Osteocyte (in vitro differentiated cells): ENCODE measurements at regions not wholly inside any gene's neighbourhood (a gene's known extent, or its start where the extent isn't known, plus 50 kb on each side); places are given as distances from the start of the nearest gene placed in this dataset.

Source experiments
- DNase-seq: peaks from one replicate; pipeline ENCODE4 v3.0.0; 2021; ENCODE audit warnings: mixed read lengths; ENCODE audit not compliant: unreplicated experiment; ENCODE audit errors: extremely low spot score
- H3K27ac Mint-ChIP-seq: one replicate; pipeline ENCODE4 v1.8.0; 2021; ENCODE audit warnings: mild to moderate bottlenecking, mixed read lengths; ENCODE audit not compliant: unreplicated experiment
- H3K27me3 Mint-ChIP-seq: one replicate; pipeline ENCODE4 v1.8.0; 2021; ENCODE audit warnings: mixed read lengths; ENCODE audit not compliant: unreplicated experiment
- H3K36me3 Mint-ChIP-seq: one replicate; pipeline ENCODE4 v1.8.0; 2021; ENCODE audit warnings: mixed read lengths; ENCODE audit not compliant: unreplicated experiment
- H3K4me1 Mint-ChIP-seq: one replicate; pipeline ENCODE4 v1.8.0; 2021; ENCODE audit warnings: mixed read lengths; ENCODE audit not compliant: unreplicated experiment
- H3K4me3 Mint-ChIP-seq: one replicate; pipeline ENCODE4 v1.8.0; 2021; ENCODE audit warnings: mild to moderate bottlenecking, moderate library complexity, mixed read lengths; ENCODE audit not compliant: unreplicated experiment
- H3K9me3 Mint-ChIP-seq: one replicate; pipeline ENCODE4 v1.8.0; 2021; ENCODE audit warnings: mixed read lengths; ENCODE audit not compliant: unreplicated experiment
- CTCF ChIP-seq: fragments of 200-600 bp; sonication (generic); IDR thresholded peaks from 2 replicates; pipeline ENCODE4 v1.5.0; 2021; ENCODE audit warnings: antibody characterized with exemption, mild to moderate bottlenecking, moderate library complexity

- Mint-ChIP-seq H3K9me3 (peaks cover 7% of the 10 kb centered on the region), H3K36me3 (no peaks in the 10 kb centered on the region), H3K4me3 (no peak overlapping the region), H3K27me3 (peaks cover 11% of the 10 kb centered on the region), H3K27ac (no peak overlapping the region), H3K4me1 (no peaks in the 10 kb centered on the region)
- no peak for DNase-seq
- no peak for TF ChIP-seq CTCF
These were observed 402.3 kb upstream of the ADAMTS16 start for GRCh38 chr5:4737868-4738267.

- no peak for TF ChIP-seq CTCF
- H3K9me3 Mint-ChIP-seq, result peaks cover 7% of the 10 kb centered on the region
These were observed 401.8 kb upstream of the ADAMTS16 start for GRCh38 chr5:4738298-4738697.

GRCh38 chr5:4740156-4740555 lies 400.0 kb upstream of the ADAMTS16 start:
- H3K27ac Mint-ChIP-seq, result no peak overlapping the region
- no peak for TF ChIP-seq CTCF
- H3K9me3 Mint-ChIP-seq, result peaks cover 18% of the 10 kb centered on the region
- DNase-seq, result no peak
- no peaks in the 10 kb centered on the region for H3K36me3 Mint-ChIP-seq
- peaks cover 7% of the 10 kb centered on the region for H3K27me3 Mint-ChIP-seq
- no peaks in the 10 kb centered on the region for H3K4me1 Mint-ChIP-seq
- H3K4me3 Mint-ChIP-seq, result no peak overlapping the region

More at GRCh38 chr5:4738298-4738697, 401.8 kb upstream of the ADAMTS16 start:
- no peak overlapping the region for H3K27ac Mint-ChIP-seq
- DNase-seq, result no peak
- H3K36me3 Mint-ChIP-seq, result no peaks in the 10 kb centered on the region
- no peak overlapping the region for H3K4me3 Mint-ChIP-seq
- H3K4me1 Mint-ChIP-seq, result no peaks in the 10 kb centered on the region
- peaks cover 11% of the 10 kb centered on the region for H3K27me3 Mint-ChIP-seq

GRCh38 chr5:4758550-4758949 lies 381.6 kb upstream of the ADAMTS16 start:
- H3K27ac Mint-ChIP-seq, result no peak overlapping the region
- TF ChIP-seq CTCF, result no peak
- DNase-seq, result no peak
- no peaks in the 10 kb centered on the region for H3K27me3 Mint-ChIP-seq
- H3K9me3 Mint-ChIP-seq, result peaks cover 6% of the 10 kb centered on the region
- H3K4me3 Mint-ChIP-seq, result no peak overlapping the region
- no peaks in the 10 kb centered on the region for H3K36me3 Mint-ChIP-seq
- peaks cover 4% of the 10 kb centered on the region for H3K4me1 Mint-ChIP-seq

GRCh38 chr5:4758996-4759395 lies 381.1 kb upstream of the ADAMTS16 start:
- DNase-seq, result no peak
- Mint-ChIP-seq H3K4me1 (peaks cover 4% of the 10 kb centered on the region), H3K36me3 (no peaks in the 10 kb centered on the region), H3K27me3 (no peaks in the 10 kb centered on the region), H3K9me3 (peaks cover 6% of the 10 kb centered on the region), H3K4me3 (no peak overlapping the region), H3K27ac (no peak overlapping the region)
- TF ChIP-seq CTCF, result no peak
